ENCODE measurements at regions not wholly inside any gene's neighbourhood (a gene's known extent, or its start where the extent isn't known, plus 50 kb on each side); places are given as distances from the start of the nearest gene placed in this dataset.

- H3K36me3 ChIP-seq (ENCODE audit: control insufficient read depth in 4 of 4, insufficient read depth in 3 of 4, low read depth in 1 of 4, low read length in 3 of 4), result no peaks in the 10 kb centered on the region
- H3K4me3 ChIP-seq (ENCODE audit: low read depth in 1 of 3, low read length in 3 of 3), result no peak overlapping the region
- H3K9me3 ChIP-seq (ENCODE audit: control insufficient read depth in 4 of 4, low read length in 3 of 4), result no peaks in the 10 kb centered on the region
- TF ChIP-seq, protein P1, sequence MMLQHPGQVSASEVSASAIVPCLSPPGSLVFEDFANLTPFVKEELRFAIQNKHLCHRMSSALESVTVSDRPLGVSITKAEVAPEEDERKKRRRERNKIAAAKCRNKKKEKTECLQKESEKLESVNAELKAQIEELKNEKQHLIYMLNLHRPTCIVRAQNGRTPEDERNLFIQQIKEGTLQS (IDR thresholded peaks at IDR 0.05), result no peak
- no peak for TF ChIP-seq SP1 (IDR thresholded peaks at IDR 0.05)
- TF ChIP-seq FOXA1 (IDR thresholded peaks at IDR 0.05), result no peak
- TF ChIP-seq, protein P2, sequence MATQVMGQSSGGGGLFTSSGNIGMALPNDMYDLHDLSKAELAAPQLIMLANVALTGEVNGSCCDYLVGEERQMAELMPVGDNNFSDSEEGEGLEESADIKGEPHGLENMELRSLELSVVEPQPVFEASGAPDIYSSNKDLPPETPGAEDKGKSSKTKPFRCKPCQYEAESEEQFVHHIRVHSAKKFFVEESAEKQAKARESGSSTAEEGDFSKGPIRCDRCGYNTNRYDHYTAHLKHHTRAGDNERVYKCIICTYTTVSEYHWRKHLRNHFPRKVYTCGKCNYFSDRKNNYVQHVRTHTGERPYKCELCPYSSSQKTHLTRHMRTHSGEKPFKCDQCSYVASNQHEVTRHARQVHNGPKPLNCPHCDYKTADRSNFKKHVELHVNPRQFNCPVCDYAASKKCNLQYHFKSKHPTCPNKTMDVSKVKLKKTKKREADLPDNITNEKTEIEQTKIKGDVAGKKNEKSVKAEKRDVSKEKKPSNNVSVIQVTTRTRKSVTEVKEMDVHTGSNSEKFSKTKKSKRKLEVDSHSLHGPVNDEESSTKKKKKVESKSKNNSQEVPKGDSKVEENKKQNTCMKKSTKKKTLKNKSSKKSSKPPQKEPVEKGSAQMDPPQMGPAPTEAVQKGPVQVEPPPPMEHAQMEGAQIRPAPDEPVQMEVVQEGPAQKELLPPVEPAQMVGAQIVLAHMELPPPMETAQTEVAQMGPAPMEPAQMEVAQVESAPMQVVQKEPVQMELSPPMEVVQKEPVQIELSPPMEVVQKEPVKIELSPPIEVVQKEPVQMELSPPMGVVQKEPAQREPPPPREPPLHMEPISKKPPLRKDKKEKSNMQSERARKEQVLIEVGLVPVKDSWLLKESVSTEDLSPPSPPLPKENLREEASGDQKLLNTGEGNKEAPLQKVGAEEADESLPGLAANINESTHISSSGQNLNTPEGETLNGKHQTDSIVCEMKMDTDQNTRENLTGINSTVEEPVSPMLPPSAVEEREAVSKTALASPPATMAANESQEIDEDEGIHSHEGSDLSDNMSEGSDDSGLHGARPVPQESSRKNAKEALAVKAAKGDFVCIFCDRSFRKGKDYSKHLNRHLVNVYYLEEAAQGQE (IDR thresholded peaks at IDR 0.05), result no peak
- no peak for TF ChIP-seq CTCF (IDR thresholded peaks at IDR 0.05; ENCODE audit: low read depth, low read length, missing input control)
- TF ChIP-seq TAF1 (conservative IDR thresholded peaks at IDR 0.05), result no peak
- H3K9ac ChIP-seq (ENCODE audit: low read depth in 1 of 2, low read length in 2 of 2), result no peak overlapping the region
- no peak for DNase-seq (ENCODE audit: low spot score)
- no peaks in the 10 kb centered on the region for H3K4me1 ChIP-seq (ENCODE audit: control insufficient read depth in 4 of 4, insufficient read depth in 4 of 4, low read length in 3 of 4)
- no peak overlapping the region for H3K27ac ChIP-seq (ENCODE audit: low read depth in 1 of 2, low read length in 2 of 2)
- 60% methylated on average over 2 of the region's 2 CpGs for WGBS
- no peaks in the 10 kb centered on the region for H3K27me3 ChIP-seq (ENCODE audit: control insufficient read depth in 4 of 4, insufficient read depth in 4 of 4, low read length in 3 of 4)
Measured at GRCh38 chr4:92104506-92104905, 199.3 kb upstream of the GRID2 start.

DNA sequence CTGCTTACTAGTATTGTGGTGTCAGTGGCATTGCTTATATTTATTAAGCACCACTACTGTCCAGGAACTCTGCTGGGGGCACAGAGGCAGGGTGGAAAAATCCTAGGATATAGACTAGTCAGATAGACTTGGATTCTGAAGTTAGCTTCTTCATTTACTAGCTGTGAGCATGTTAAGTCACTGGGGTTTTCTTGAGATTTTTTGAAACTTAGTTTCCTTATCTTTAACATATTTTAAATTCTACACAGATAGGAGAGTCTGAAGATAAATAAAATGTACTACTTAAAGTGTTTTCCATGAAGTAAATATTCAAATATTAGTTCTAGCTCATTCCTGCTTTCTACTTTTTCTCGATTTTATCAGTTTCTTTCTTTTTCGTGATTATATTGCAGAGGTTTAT lies 196.9 kb upstream of the GRID2 start:
- 70% methylated on average over 2 of the region's 2 CpGs for WGBS
- no peak overlapping the region for H3K4me3 ChIP-seq (ENCODE audit: low read depth in 1 of 3, low read length in 3 of 3)
- H3K4me1 ChIP-seq (ENCODE audit: control insufficient read depth in 4 of 4, insufficient read depth in 4 of 4, low read length in 3 of 4), result no peaks in the 10 kb centered on the region
- DNase-seq (ENCODE audit: low spot score), result no peak
- no peaks in the 10 kb centered on the region for H3K27me3 ChIP-seq (ENCODE audit: control insufficient read depth in 4 of 4, insufficient read depth in 4 of 4, low read length in 3 of 4)
- no peak overlapping the region for H3K27ac ChIP-seq (ENCODE audit: low read depth in 1 of 2, low read length in 2 of 2)
- H3K9ac ChIP-seq (ENCODE audit: low read depth in 1 of 2, low read length in 2 of 2), result no peak overlapping the region
- H3K36me3 ChIP-seq (ENCODE audit: control insufficient read depth in 4 of 4, insufficient read depth in 3 of 4, low read depth in 1 of 4, low read length in 3 of 4), result no peaks in the 10 kb centered on the region
- H3K9me3 ChIP-seq (ENCODE audit: control insufficient read depth in 4 of 4, low read length in 3 of 4), result no peaks in the 10 kb centered on the region
- TF ChIP-seq SP1 (IDR thresholded peaks at IDR 0.05), result no peak

DNA sequence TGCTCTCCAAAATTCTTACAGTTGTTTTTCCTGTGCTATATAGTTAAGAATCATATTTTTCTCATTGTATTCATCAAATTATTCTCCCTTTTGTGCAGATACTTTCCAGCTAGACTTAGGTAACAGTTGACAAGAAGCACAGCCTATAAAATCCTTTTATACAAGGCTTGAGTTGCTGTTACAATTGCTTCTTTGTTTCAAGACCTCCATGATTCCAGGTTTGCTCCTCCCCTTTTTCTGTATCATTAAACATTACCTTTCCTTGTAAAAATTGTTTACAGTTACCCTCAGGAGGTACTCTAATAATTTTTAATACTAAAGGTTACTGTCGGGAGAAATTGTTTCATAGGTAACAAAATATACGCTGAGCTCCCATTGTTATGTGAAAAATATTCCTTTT lies 192.3 kb upstream of the GRID2 start:
- no peak for DNase-seq (ENCODE audit: low spot score)
- Histone ChIP-seq H3K27ac (ENCODE audit: low read depth in 1 of 2, low read length in 2 of 2) (no peak overlapping the region), H3K4me1 (ENCODE audit: control insufficient read depth in 4 of 4, insufficient read depth in 4 of 4, low read length in 3 of 4) (no peaks in the 10 kb centered on the region), H3K9ac (ENCODE audit: low read depth in 1 of 2, low read length in 2 of 2) (no peak overlapping the region), H3K9me3 (ENCODE audit: control insufficient read depth in 4 of 4, low read length in 3 of 4) (no peaks in the 10 kb centered on the region), H3K4me3 (ENCODE audit: low read depth in 1 of 3, low read length in 3 of 3) (no peak overlapping the region), H3K27me3 (ENCODE audit: control insufficient read depth in 4 of 4, insufficient read depth in 4 of 4, low read length in 3 of 4) (no peaks in the 10 kb centered on the region), H3K36me3 (ENCODE audit: control insufficient read depth in 4 of 4, insufficient read depth in 3 of 4, low read depth in 1 of 4, low read length in 3 of 4) (no peaks in the 10 kb centered on the region)
- WGBS, result 84% methylated on average over 2 of the region's 2 CpGs
- no peak for TF ChIP-seq FOXA1 (IDR thresholded peaks at IDR 0.05)
- TF ChIP-seq CTCF (IDR thresholded peaks at IDR 0.05; ENCODE audit: low read depth, low read length, missing input control), result no peak
- TF ChIP-seq, protein P2 (IDR thresholded peaks at IDR 0.05), result no peak
- TF ChIP-seq JUND (IDR thresholded peaks at IDR 0.05), result no peak
- TF ChIP-seq NR2F2 (IDR thresholded peaks at IDR 0.05), result no peak
